Neural progenitor cell (in vitro differentiated cells): ENCODE measurements at regions not wholly inside any gene's neighbourhood (a gene's known extent, or its start where the extent isn't known, plus 50 kb on each side); places are given as distances from the start of the nearest gene placed in this dataset.

ENCODE experiments used
- EZH2 ChIP-seq: fragments of 200-600 bp; sonication (generic); IDR thresholded peaks from 2 replicates; pipeline ENCODE4 v1.6.1; 2017; ENCODE audit warnings: antibody characterized with exemption, mild to moderate bottlenecking, moderate library complexity
- EZH2phosphoT487 ChIP-seq: fragments of 200-600 bp; sonication (generic); IDR thresholded peaks from 2 replicates; pipeline ENCODE4 v1.6.1; 2017; ENCODE audit warnings: antibody characterized with exemption
- TF ChIP-seq, protein P1 (sequence below): fragments of 200-600 bp; sonication (generic); IDR thresholded peaks from 2 replicates; pipeline ENCODE4 v1.5.1; 2017; ENCODE audit warnings: antibody characterized with exemption, mild to moderate bottlenecking

DNA sequence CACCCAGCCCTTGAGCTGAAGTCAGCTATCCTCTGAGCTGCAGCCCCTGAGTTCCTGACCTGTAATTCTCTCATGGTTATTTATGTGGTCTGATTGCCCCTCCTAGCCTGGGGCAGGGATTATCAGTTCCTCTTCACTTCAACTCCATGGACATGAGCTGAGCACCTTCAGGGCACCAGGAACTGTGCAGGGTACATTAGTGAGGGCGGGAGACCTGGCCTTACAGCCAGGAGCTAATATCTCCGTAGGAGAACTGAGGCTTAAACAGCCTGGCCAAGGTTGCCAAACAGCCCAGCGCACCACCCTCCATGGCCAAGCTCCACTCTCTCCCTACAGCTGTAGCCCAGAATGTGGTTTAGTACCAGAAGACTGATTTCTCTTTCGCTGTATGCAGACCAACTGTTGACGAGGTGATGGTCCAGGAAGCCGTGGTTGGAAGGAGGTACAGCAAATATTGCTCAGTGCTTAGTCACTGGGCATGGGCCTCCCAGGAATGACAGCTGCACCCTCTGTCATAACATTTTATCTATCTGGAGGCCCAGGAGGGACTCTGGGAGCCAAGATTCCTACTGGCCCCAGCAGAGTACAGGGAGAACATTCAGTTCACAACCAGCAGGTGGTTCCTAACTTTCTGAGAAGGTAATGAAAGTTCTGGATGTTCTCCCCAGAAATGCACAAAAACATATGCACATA lies 228.7 kb upstream of the SIX2 start:
- TF ChIP-seq, protein P1, sequence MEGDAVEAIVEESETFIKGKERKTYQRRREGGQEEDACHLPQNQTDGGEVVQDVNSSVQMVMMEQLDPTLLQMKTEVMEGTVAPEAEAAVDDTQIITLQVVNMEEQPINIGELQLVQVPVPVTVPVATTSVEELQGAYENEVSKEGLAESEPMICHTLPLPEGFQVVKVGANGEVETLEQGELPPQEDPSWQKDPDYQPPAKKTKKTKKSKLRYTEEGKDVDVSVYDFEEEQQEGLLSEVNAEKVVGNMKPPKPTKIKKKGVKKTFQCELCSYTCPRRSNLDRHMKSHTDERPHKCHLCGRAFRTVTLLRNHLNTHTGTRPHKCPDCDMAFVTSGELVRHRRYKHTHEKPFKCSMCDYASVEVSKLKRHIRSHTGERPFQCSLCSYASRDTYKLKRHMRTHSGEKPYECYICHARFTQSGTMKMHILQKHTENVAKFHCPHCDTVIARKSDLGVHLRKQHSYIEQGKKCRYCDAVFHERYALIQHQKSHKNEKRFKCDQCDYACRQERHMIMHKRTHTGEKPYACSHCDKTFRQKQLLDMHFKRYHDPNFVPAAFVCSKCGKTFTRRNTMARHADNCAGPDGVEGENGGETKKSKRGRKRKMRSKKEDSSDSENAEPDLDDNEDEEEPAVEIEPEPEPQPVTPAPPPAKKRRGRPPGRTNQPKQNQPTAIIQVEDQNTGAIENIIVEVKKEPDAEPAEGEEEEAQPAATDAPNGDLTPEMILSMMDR, result no peak
- TF ChIP-seq EZH2 (no peak), EZH2phosphoT487 (no peak)
